ENCODE measurements at regions not wholly inside any gene's neighbourhood (a gene's known extent, or its start where the extent isn't known, plus 50 kb on each side); places are given as distances from the start of the nearest gene placed in this dataset.

GRCh38 chr2:53087262-53087873 is 680.2 kb upstream of the CHAC2 start:
- no peak for TF ChIP-seq CTCF (IDR thresholded peaks at IDR 0.05)
- WGBS, 2 donors = 25 to 66% methylated on average over 1 of the region's 1 CpG
- Histone ChIP-seq H3K4me3 (no peak overlapping the region), H3K36me3 (no peaks in the 10 kb centered on the region), H3K9me3 (peaks cover 0 to 8% (median 0%) of the 10 kb centered on the region in 11 donors), H3K27me3 (no peaks in the 10 kb centered on the region), H3K27ac (no peak overlapping the region), H3K4me1 (no peaks in the 10 kb centered on the region)
- ATAC-seq = no peak
- DNase-seq = no peak
- intact Hi-C loops (cut with DNase I) = no loop called here

- DNase-seq (no peak), ATAC-seq (no peak)
- no peak for TF ChIP-seq CTCF (IDR thresholded peaks at IDR 0.05)
- intact Hi-C loops (cut with DNase I) = no loop called here
- Histone ChIP-seq H3K9me3 (peaks cover 0 to 28% (median 0%) of the 10 kb centered on the region in 11 donors), H3K27ac (no peak overlapping the region), H3K4me3 (no peak overlapping the region), H3K36me3 (no peaks in the 10 kb centered on the region), H3K27me3 (no peaks in the 10 kb centered on the region), H3K4me1 (peaks cover 0 to 6% (median 0%) of the 10 kb centered on the region in 9 donors)
Measured at GRCh38 chr2:53077413-53077812, 690.2 kb upstream of the CHAC2 start.

- Histone ChIP-seq H3K27me3 (no peaks in the 10 kb centered on the region), H3K4me3 (no peak overlapping the region), H3K9me3 (peaks cover 0 to 14% (median 0%) of the 10 kb centered on the region in 11 donors), H3K27ac (no peak overlapping the region), H3K36me3 (no peaks in the 10 kb centered on the region), H3K4me1 (peaks cover 0 to 6% (median 0%) of the 10 kb centered on the region in 9 donors)
- DNase-seq (peak; percentile 4 to 8), ATAC-seq (no peak)
- WGBS, 2 donors = 75 to 81% methylated on average over 1 of the region's 1 CpG
- TF ChIP-seq CTCF (IDR thresholded peaks at IDR 0.05) = no peak
- intact Hi-C loops (cut with DNase I) = no loop called here
Measured at GRCh38 chr2:53075760-53076159, 691.8 kb upstream of the CHAC2 start.

- Histone ChIP-seq H3K4me1 (no peaks in the 10 kb centered on the region), H3K27me3 (no peaks in the 10 kb centered on the region), H3K4me3 (no peak overlapping the region), H3K36me3 (no peaks in the 10 kb centered on the region), H3K27ac (no peak overlapping the region), H3K9me3 (peaks cover 0 to 4% (median 0%) of the 10 kb centered on the region in 11 donors)
- WGBS, 2 donors = 21 to 40% methylated on average over 2 of the region's 2 CpGs
- intact Hi-C loops (cut with DNase I) = no loop called here
- no peak for ATAC-seq
- no peak for TF ChIP-seq CTCF (IDR thresholded peaks at IDR 0.05)
- no peak for DNase-seq
Measured at GRCh38 chr2:53067533-53067932, 700.1 kb upstream of the CHAC2 start.
